OCI-LY1 (cell line): ENCODE measurements at regions not wholly inside any gene's neighbourhood (a gene's known extent, or its start where the extent isn't known, plus 50 kb on each side); places are given as distances from the start of the nearest gene placed in this dataset.

Experiments
- H2AFZ ChIP-seq: fragments of 200-600 bp; sonication (generic), shearing (Covaris generic); 2 replicates; pipeline ENCODE4 v1.6.0; 2014; ENCODE audit warnings: antibody characterized with exemption, mild to moderate bottlenecking, low read length
- H3F3A ChIP-seq: fragments of 200-600 bp; sonication (generic), shearing (Covaris generic); 2 replicates; pipeline ENCODE4 v1.6.0; 2014; ENCODE audit warnings: mild to moderate bottlenecking, antibody characterized with exemption, low read length, moderate library complexity; ENCODE audit not compliant: insufficient read depth
- H3K27ac ChIP-seq: fragments of 200-600 bp; sonication (generic); 2 replicates; pipeline ENCODE4 v1.5.1; 2014; ENCODE audit warnings: low read length, mixed run types, mild to moderate bottlenecking, low read depth; ENCODE audit not compliant: poor library complexity, severe bottlenecking
- H3K27me3 ChIP-seq: fragments of 200-600 bp; sonication (generic); 2 replicates; pipeline ENCODE4 v1.6.0; 2014; ENCODE audit warnings: antibody characterized with exemption, mild to moderate bottlenecking, low read length, moderate library complexity; ENCODE audit not compliant: insufficient read depth
- H3K36me3 ChIP-seq: fragments of 200-600 bp; sonication (generic); 2 replicates; pipeline ENCODE4 v1.6.1; 2014; ENCODE audit warnings: mild to moderate bottlenecking, antibody characterized with exemption, low read length, moderate library complexity, mixed read lengths; ENCODE audit not compliant: insufficient read depth
- H3K4me1 ChIP-seq: fragments of 200-600 bp; sonication (generic); 2 replicates; pipeline ENCODE4 v1.5.1; 2014; ENCODE audit warnings: mild to moderate bottlenecking, low read length, moderate library complexity; ENCODE audit not compliant: insufficient read depth, severe bottlenecking
- H3K4me2 ChIP-seq: fragments of 200-600 bp; sonication (generic), shearing (Covaris generic); 2 replicates; pipeline ENCODE4 v1.6.1; 2014; ENCODE audit warnings: low read length
- H3K4me3 ChIP-seq: fragments of 200-600 bp; sonication (generic); 2 replicates; pipeline ENCODE4 v1.5.1; 2014; ENCODE audit warnings: low read length, low read depth, mild to moderate bottlenecking, mixed read lengths; ENCODE audit not compliant: poor library complexity, severe bottlenecking
- H3K79me2 ChIP-seq: fragments of 200-600 bp; shearing (Covaris generic); 2 replicates; pipeline ENCODE4 v1.6.1; 2016; ENCODE audit warnings: mixed run types, low read length, mixed read lengths; ENCODE audit not compliant: insufficient read depth
- H3K9ac ChIP-seq: fragments of 200-600 bp; sonication (generic), shearing (Covaris generic); 2 replicates; pipeline ENCODE4 v1.6.1; 2014; ENCODE audit warnings: mild to moderate bottlenecking, low read length, mixed read lengths
- H3K9me2 ChIP-seq: fragments of 200-600 bp; sonication (generic), shearing (Covaris generic); 2 replicates; pipeline ENCODE4 v1.6.1; 2014; ENCODE audit warnings: low read depth, mild to moderate bottlenecking, low read length, mixed read lengths
- H3K9me3 ChIP-seq: fragments of 200-600 bp; shearing (Covaris generic); 2 replicates; pipeline ENCODE4 v1.6.1; 2014; ENCODE audit warnings: low read length, mixed read lengths
- H4K20me1 ChIP-seq: fragments of 200-600 bp; sonication (generic), shearing (Covaris generic); 2 replicates; pipeline ENCODE4 v1.6.0; 2016; ENCODE audit warnings: mild to moderate bottlenecking, low read length; ENCODE audit not compliant: insufficient read depth
- CTCF ChIP-seq: fragments of 200-600 bp; sonication (generic), shearing (Covaris generic); IDR thresholded peaks from 2 replicates; pipeline ENCODE4 v1.5.1; 2017; ENCODE audit warnings: mild to moderate bottlenecking, antibody characterized with exemption, low read length, moderate library complexity, mixed read lengths
- EZH2 ChIP-seq: fragments of 200-600 bp; sonication (generic), shearing (Covaris generic); IDR thresholded peaks from 2 replicates; pipeline ENCODE4 v1.8.0; 2017; ENCODE audit warnings: borderline replicate concordance, mixed run types, mild to moderate bottlenecking, antibody characterized with exemption, low read length, moderate library complexity, mixed read lengths

GRCh38 chr4:27911047-27911446 lies 1050.4 kb downstream of the STIM2 start:
- no peaks in the 10 kb centered on the region for H3K4me1 ChIP-seq
- no peaks in the 10 kb centered on the region for H3K27me3 ChIP-seq
- no peaks in the 10 kb centered on the region for H3K9me2 ChIP-seq
- H3K9ac ChIP-seq: no peak overlapping the region
- no peaks in the 10 kb centered on the region for H3F3A ChIP-seq
- no peaks in the 10 kb centered on the region for H4K20me1 ChIP-seq
- H3K36me3 ChIP-seq: no peaks in the 10 kb centered on the region
- H3K9me3 ChIP-seq: no peaks in the 10 kb centered on the region
- H3K79me2 ChIP-seq: no peaks in the 10 kb centered on the region
- H3K27ac ChIP-seq: no peak overlapping the region
- no peak for TF ChIP-seq EZH2
- TF ChIP-seq CTCF: no peak
- no peak overlapping the region for H2AFZ ChIP-seq
- H3K4me2 ChIP-seq: no peak overlapping the region
- no peak overlapping the region for H3K4me3 ChIP-seq

- Histone ChIP-seq H2AFZ (no peak overlapping the region), H3K4me3 (no peak overlapping the region), H3K4me2 (no peak overlapping the region), H3K4me1 (no peaks in the 10 kb centered on the region), H4K20me1 (no peaks in the 10 kb centered on the region), H3K36me3 (no peaks in the 10 kb centered on the region), H3K27me3 (no peaks in the 10 kb centered on the region), H3K9me3 (no peaks in the 10 kb centered on the region), H3F3A (no peaks in the 10 kb centered on the region), H3K9ac (no peak overlapping the region), H3K79me2 (no peaks in the 10 kb centered on the region), H3K27ac (no peak overlapping the region), H3K9me2 (no peaks in the 10 kb centered on the region)
- no peak for TF ChIP-seq EZH2
These were observed 1053.1 kb downstream of the STIM2 start for GRCh38 chr4:27913738-27914137.

GRCh38 chr4:27915822-27916221 lies 1055.2 kb downstream of the STIM2 start:
- H3K36me3 ChIP-seq: no peaks in the 10 kb centered on the region
- no peaks in the 10 kb centered on the region for H4K20me1 ChIP-seq
- no peak overlapping the region for H3K4me3 ChIP-seq
- H3K4me2 ChIP-seq: no peak overlapping the region
- no peaks in the 10 kb centered on the region for H3K4me1 ChIP-seq
- no peaks in the 10 kb centered on the region for H3K79me2 ChIP-seq
- no peak for TF ChIP-seq EZH2
- TF ChIP-seq CTCF: no peak
- no peak overlapping the region for H3K27ac ChIP-seq
- no peaks in the 10 kb centered on the region for H3F3A ChIP-seq
- H3K9me2 ChIP-seq: no peaks in the 10 kb centered on the region
- no peak overlapping the region for H3K9ac ChIP-seq
- H3K9me3 ChIP-seq: no peaks in the 10 kb centered on the region
- no peak overlapping the region for H2AFZ ChIP-seq
- H3K27me3 ChIP-seq: no peaks in the 10 kb centered on the region

- Histone ChIP-seq H4K20me1 (no peaks in the 10 kb centered on the region), H3K9me3 (no peaks in the 10 kb centered on the region), H3K4me3 (no peak overlapping the region), H3K9ac (no peak overlapping the region), H3K79me2 (no peaks in the 10 kb centered on the region), H3K27ac (no peak overlapping the region), H3K4me2 (no peak overlapping the region), H3K4me1 (no peaks in the 10 kb centered on the region), H3K9me2 (no peaks in the 10 kb centered on the region), H2AFZ (no peak overlapping the region), H3F3A (no peaks in the 10 kb centered on the region), H3K27me3 (no peaks in the 10 kb centered on the region), H3K36me3 (no peaks in the 10 kb centered on the region)
- no peak for TF ChIP-seq CTCF
- no peak for TF ChIP-seq EZH2
These were observed 1056.0 kb downstream of the STIM2 start for GRCh38 chr4:27916452-27917184.
